Vagina (tissue), 2 donors: ENCODE measurements at regions not wholly inside any gene's neighbourhood (a gene's known extent, or its start where the extent isn't known, plus 50 kb on each side); places are given as distances from the start of the nearest gene placed in this dataset.

Source experiments
- POLR2A ChIP-seq, 2 donors: fragments of 450-650 bp; IDR thresholded peaks; one replicate each; pipeline ENCODE4 v1.6.1; 2017; ENCODE audit warnings: antibody characterized with exemption in 2 of 2, mild to moderate bottlenecking in 2 of 2, moderate library complexity in 2 of 2
- POLR2AphosphoS5 ChIP-seq, 2 donors: sonication (generic); formaldehyde crosslinking; IDR thresholded peaks; one replicate each; pipeline ENCODE4 v1.9.0; 2017; ENCODE audit warnings: antibody characterized with exemption in 2 of 2, mild to moderate bottlenecking in 2 of 2, low read depth in 1 of 2; ENCODE audit not compliant: insufficient read depth in 1 of 2

DNA sequence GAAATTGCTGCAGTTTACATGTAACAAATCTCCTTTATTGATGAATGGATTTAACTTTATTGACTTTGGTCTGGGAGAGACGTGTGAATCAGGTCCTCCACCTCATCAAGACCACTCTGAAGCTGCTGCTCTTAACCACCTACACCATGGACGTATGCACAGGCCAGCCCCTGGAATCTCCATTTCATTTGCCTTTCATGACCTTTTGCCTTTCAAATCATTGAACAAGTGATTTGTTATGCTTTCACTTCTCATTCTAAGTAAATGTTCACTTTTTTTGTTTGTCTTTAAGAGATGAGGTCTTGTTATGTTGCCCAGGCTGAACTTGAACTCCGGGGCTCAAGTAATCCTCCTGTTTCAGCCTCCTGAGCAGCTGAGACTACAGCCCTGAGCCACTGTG lies 240.0 kb upstream of the SERP2 start:
- no peak for TF ChIP-seq POLR2AphosphoS5 (IDR thresholded peaks at IDR 0.05; ENCODE audit: insufficient read depth in 1 of 2, low read depth in 1 of 2)
- TF ChIP-seq POLR2A (IDR thresholded peaks at IDR 0.05), result no peak
